Activated CD4-positive, CD25-positive, alpha-beta regulatory T cell treated with anti-CD3 and anti-CD28 coated beads, Interleukin-2, amount 50 U/mL, for 72 hours (primary cell): ENCODE measurements at regions not wholly inside any gene's neighbourhood (a gene's known extent, or its start where the extent isn't known, plus 50 kb on each side); places are given as distances from the start of the nearest gene placed in this dataset.

Experiments
- DNase-seq: peaks from one replicate; pipeline ENCODE4 v3.0.0; 2021

GRCh38 chr10:130571674-130572073 is 435.5 kb downstream of the GLRX3 start:
- DNase-seq = no peak

GRCh38 chr10:130573446-130573845 is 437.3 kb downstream of the GLRX3 start:
- DNase-seq = no peak

GRCh38 chr10:130575756-130576285 is 439.6 kb downstream of the GLRX3 start:
- no peak for DNase-seq

- DNase-seq = no peak
These were observed 440.2 kb downstream of the GLRX3 start for GRCh38 chr10:130576427-130576826.

GRCh38 chr10:130577039-130577438 is 440.8 kb downstream of the GLRX3 start:
- no peak for DNase-seq

- no peak for DNase-seq
These were observed 442.5 kb downstream of the GLRX3 start for GRCh38 chr10:130578532-130579289.

GRCh38 chr10:130579913-130580312 is 443.7 kb downstream of the GLRX3 start:
- DNase-seq = no peak

GRCh38 chr10:130580975-130581374 is 444.8 kb downstream of the GLRX3 start:
- no peak for DNase-seq

- DNase-seq = no peak
These were observed 451.5 kb downstream of the GLRX3 start for GRCh38 chr10:130587718-130588117.

GRCh38 chr10:130606001-130606405 is 469.8 kb downstream of the GLRX3 start:
- DNase-seq = no peak

GRCh38 chr10:130607366-130607765 is 471.2 kb downstream of the GLRX3 start:
- no peak for DNase-seq

- no peak for DNase-seq
These were observed 475.0 kb downstream of the GLRX3 start for GRCh38 chr10:130611239-130611638.

GRCh38 chr10:130615457-130615856 is 479.3 kb downstream of the GLRX3 start:
- DNase-seq = no peak

- no peak for DNase-seq
These were observed 481.8 kb downstream of the GLRX3 start for GRCh38 chr10:130617985-130618384.

GRCh38 chr10:130618647-130619046 is 482.5 kb downstream of the GLRX3 start:
- no peak for DNase-seq

GRCh38 chr10:130621231-130621775 is 485.1 kb downstream of the GLRX3 start:
- no peak for DNase-seq

GRCh38 chr10:130623680-130624267 is 487.6 kb downstream of the GLRX3 start:
- no peak for DNase-seq

GRCh38 chr10:130627346-130628045 is 491.3 kb downstream of the GLRX3 start:
- DNase-seq = no peak

- DNase-seq = no peak
These were observed 493.9 kb downstream of the GLRX3 start for GRCh38 chr10:130630135-130630534.

- DNase-seq = no peak
These were observed 495.2 kb downstream of the GLRX3 start for GRCh38 chr10:130631142-130632096.

- no peak for DNase-seq
These were observed 498.6 kb downstream of the GLRX3 start for GRCh38 chr10:130634816-130635215.

- no peak for DNase-seq
These were observed 499.3 kb downstream of the GLRX3 start for GRCh38 chr10:130635528-130635927.
